ENCODE measurements at regions not wholly inside any gene's neighbourhood (a gene's known extent, or its start where the extent isn't known, plus 50 kb on each side); places are given as distances from the start of the nearest gene placed in this dataset.

DNA sequence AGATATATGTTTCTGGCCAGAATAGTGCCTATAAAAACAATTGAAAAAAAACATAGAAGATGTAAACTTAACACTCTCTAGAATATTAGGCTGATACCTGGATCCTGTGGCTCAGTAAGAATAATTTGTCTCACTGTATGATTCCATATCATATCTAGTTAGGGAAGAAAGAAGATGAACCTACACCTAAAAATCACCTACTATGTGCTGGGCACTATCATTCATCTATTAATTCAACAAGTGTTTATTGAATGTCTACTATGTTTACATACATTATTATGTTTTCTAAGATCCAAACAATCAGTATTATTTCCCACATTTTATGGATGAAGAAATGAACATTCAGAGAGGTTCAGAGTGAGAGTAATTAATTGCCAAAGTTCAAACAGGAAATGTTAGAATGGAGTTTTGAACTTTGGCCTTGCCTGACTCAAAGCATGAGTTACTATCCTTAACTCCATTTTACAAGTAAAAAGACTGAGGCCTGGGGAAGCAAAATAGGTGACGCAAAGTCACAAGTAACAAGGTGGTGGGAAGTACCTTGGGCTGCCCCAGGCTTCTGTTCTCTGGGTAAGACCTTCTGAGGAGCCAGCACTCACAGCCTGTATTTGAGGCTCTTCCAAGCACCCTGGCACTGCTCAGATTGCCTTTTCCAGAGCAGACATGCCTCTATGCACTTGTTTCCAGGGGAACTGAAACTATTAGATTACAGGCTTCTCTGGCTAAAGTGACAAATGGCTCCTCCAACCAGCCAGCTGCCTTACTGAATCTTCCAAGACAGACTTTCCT, 111.1 kb upstream of the ACSL4 start:
- TF ChIP-seq CTCF (IDR thresholded peaks at IDR 0.05): no peak
- TF ChIP-seq POLR2A (IDR thresholded peaks at IDR 0.05): no peak
